H1 (cell line): ENCODE measurements at regions not wholly inside any gene's neighbourhood (a gene's known extent, or its start where the extent isn't known, plus 50 kb on each side); places are given as distances from the start of the nearest gene placed in this dataset.

Experiments
- CTCF ChIA-PET: fragments of 300-600 bp; sonication (Branson Sonifier 250); formaldehyde crosslinking; loops from one replicate; lab custom pipeline; 2021; ENCODE audit not compliant: partially characterized antibody; lab: Charles Lee
- POLR2A ChIA-PET: fragments of 300-600 bp; sonication (Branson Sonifier 250); formaldehyde crosslinking; loops from one replicate; lab custom pipeline; 2021; ENCODE audit warnings: inconsistent platforms; ENCODE audit not compliant: partially characterized antibody; lab: Charles Lee
- DNase-seq, 2 experiments: peaks; one replicate each; pipeline versions ENCODE4 v3.0.0 to v3.0.0-alpha.2; 2010 to 2022; ENCODE audit warnings: low spot score in 2 of 2, low read depth in 1 of 2, mixed read lengths in 1 of 2
- FAIRE-seq: peaks from 2 replicates; lab custom pipeline; 2011; peaks lifted over from hg19 to GRCh38; lab: Jason Lieb, UNC
- H2AFZ ChIP-seq: 2 replicates; pipeline ENCODE4 v1.8.1; 2012; ENCODE audit warnings: low read length, inconsistent platforms
- H2AK5ac ChIP-seq: 2 replicates; pipeline ENCODE4 v1.6.1; 2013; ENCODE audit warnings: low read depth, low read length
- H2BK120ac ChIP-seq: replicated peaks from 2 replicates; pipeline ENCODE3; 2013; ENCODE audit warnings: low read depth, low read length, inconsistent platforms
- H2BK12ac ChIP-seq: 2 replicates; pipeline ENCODE4 v1.6.1; 2013; ENCODE audit warnings: low read depth, low read length
- H2BK15ac ChIP-seq: 2 replicates; pipeline ENCODE4 v1.6.1; 2013; ENCODE audit warnings: low read length
- H2BK20ac ChIP-seq: 2 replicates; pipeline ENCODE4 v1.6.1; 2013; ENCODE audit warnings: low read length
- H2BK5ac ChIP-seq: 2 replicates; pipeline ENCODE4 v1.6.1; 2013; ENCODE audit warnings: low read depth, low read length
- H3K14ac ChIP-seq: 2 replicates; pipeline ENCODE4 v1.6.1; 2013; ENCODE audit warnings: inconsistent platforms; ENCODE audit not compliant: insufficient read length
- H3K18ac ChIP-seq: 2 replicates; pipeline ENCODE4 v1.6.1; 2013; ENCODE audit warnings: low read length; ENCODE audit errors: extremely low read depth
- H3K23ac ChIP-seq: 2 replicates; pipeline ENCODE4 v1.6.1; 2013; ENCODE audit warnings: inconsistent platforms; ENCODE audit not compliant: insufficient read length
- H3K23me2 ChIP-seq: 2 replicates; pipeline ENCODE4 v1.6.1; 2013; ENCODE audit warnings: low read depth, low read length
- H3K27ac ChIP-seq: 2 replicates; pipeline ENCODE4 v1.6.1; 2011; ENCODE audit warnings: low read depth, low read length, inconsistent platforms
- H3K27me3 ChIP-seq, 4 experiments: replicated peaks in 1 of 4; 1 replicate in 1 of 4; 2 replicates in 3 of 4; pipeline versions ENCODE4 v1.6.1 to v1.8.1; 2011 to 2013; ENCODE audit warnings: low read length in 3 of 4, mild to moderate bottlenecking in 3 of 4, inconsistent platforms in 2 of 4, mixed read lengths in 2 of 4, moderate library complexity in 1 of 4; ENCODE audit not compliant: control insufficient read depth in 3 of 4, insufficient read depth in 3 of 4; ENCODE audit errors: extremely low read depth in 1 of 4
- H3K36me3 ChIP-seq, 4 experiments: 2 replicates each; pipeline versions ENCODE4 v1.6.1 to v1.8.1; 2011 to 2013; ENCODE audit warnings: mild to moderate bottlenecking in 4 of 4, low read length in 3 of 4, moderate library complexity in 2 of 4, control low read depth in 1 of 4, inconsistent platforms in 1 of 4; ENCODE audit not compliant: insufficient read depth in 4 of 4, control insufficient read depth in 2 of 4
- H3K4ac ChIP-seq: replicated peaks from 2 replicates; pipeline ENCODE3; 2013; ENCODE audit warnings: low read length, low read depth, mixed read lengths, inconsistent platforms; ENCODE audit not compliant: insufficient read length
- H3K4me1 ChIP-seq, 4 experiments: replicated peaks in 1 of 4; 1 replicate in 1 of 4; 2 replicates in 3 of 4; pipeline versions ENCODE4 v1.6.1 to v1.8.1; 2011 to 2013; ENCODE audit warnings: low read length in 3 of 4, inconsistent platforms in 2 of 4, mixed read lengths in 1 of 4; ENCODE audit not compliant: insufficient read depth in 4 of 4, control insufficient read depth in 3 of 4
- H3K4me2 ChIP-seq, 2 experiments: 2 replicates each; pipeline versions ENCODE4 v1.6.1 to v1.8.1; 2011 to 2013; ENCODE audit warnings: low read depth in 2 of 2, low read length in 2 of 2, control low read depth in 1 of 2, inconsistent platforms in 1 of 2, mild to moderate bottlenecking in 1 of 2; ENCODE audit not compliant: insufficient read depth in 1 of 2
- H3K4me3 ChIP-seq, 4 experiments: fragments of 200-600, 300-600 bp in 1 of 4; sonication (generic), shearing (Covaris generic), sonication (Bioruptor Twin) in 1 of 4; 2 replicates each; pipeline versions ENCODE4 v1.5.1 to v1.8.1; 2011 to 2016; ENCODE audit warnings: low read length in 4 of 4, low read depth in 3 of 4, control low read depth in 2 of 4, inconsistent platforms in 2 of 4, mild to moderate bottlenecking in 2 of 4, mixed read lengths in 1 of 4, moderate library complexity in 1 of 4; ENCODE audit not compliant: insufficient read depth in 2 of 4; ENCODE audit errors: extremely low read depth in 1 of 4
- H3K56ac ChIP-seq: replicated peaks from 2 replicates; pipeline ENCODE3; 2013; ENCODE audit warnings: low read depth, mild to moderate bottlenecking, mixed read lengths, low read length, inconsistent platforms; ENCODE audit not compliant: insufficient read length
- H3K79me1 ChIP-seq: 2 replicates; pipeline ENCODE4 v1.6.1; 2013; ENCODE audit warnings: low read depth, low read length, control low read depth
- H3K79me2 ChIP-seq, 2 experiments: 2 replicates each; pipeline versions ENCODE4 v1.6.1 to v1.8.1; 2012 to 2013; ENCODE audit warnings: low read length in 2 of 2, mild to moderate bottlenecking in 2 of 2, inconsistent platforms in 1 of 2; ENCODE audit not compliant: insufficient read depth in 2 of 2, control insufficient read depth in 1 of 2
- H3K9ac ChIP-seq, 4 experiments: replicated peaks in 1 of 4; 1 replicate in 1 of 4; 2 replicates in 3 of 4; pipeline versions ENCODE4 v1.6.1 to v1.8.1; 2011 to 2013; ENCODE audit warnings: low read depth in 3 of 4, low read length in 3 of 4, control low read depth in 2 of 4, mild to moderate bottlenecking in 2 of 4, moderate library complexity in 2 of 4, inconsistent platforms in 1 of 4; ENCODE audit errors: extremely low read depth in 1 of 4
- H3K9me3 ChIP-seq, 2 experiments: 2 replicates each; pipeline versions ENCODE4 v1.6.1 to v1.8.1; 2012 to 2013; ENCODE audit warnings: mild to moderate bottlenecking in 2 of 2, moderate library complexity in 2 of 2, control low read depth in 1 of 2, inconsistent platforms in 1 of 2, low read depth in 1 of 2, low read length in 1 of 2, mixed read lengths in 1 of 2; ENCODE audit not compliant: insufficient read depth in 2 of 2
- H4K20me1 ChIP-seq, 2 experiments: replicated peaks in 1 of 2; 2 replicates each; pipeline versions ENCODE3 to v1.8.1; 2011 to 2013; ENCODE audit warnings: inconsistent platforms in 2 of 2, low read length in 2 of 2, mild to moderate bottlenecking in 1 of 2; ENCODE audit not compliant: insufficient read depth in 2 of 2, control insufficient read depth in 1 of 2
- H4K5ac ChIP-seq: 2 replicates; pipeline ENCODE4 v1.6.1; 2013; ENCODE audit warnings: low read length, low read depth, mixed read lengths, inconsistent platforms; ENCODE audit not compliant: insufficient read length
- H4K8ac ChIP-seq: 2 replicates; pipeline ENCODE4 v1.8.0; 2013; ENCODE audit warnings: mild to moderate bottlenecking, moderate library complexity, low read length, inconsistent platforms; ENCODE audit not compliant: insufficient read depth; ENCODE audit errors: extremely low read depth
- H4K91ac ChIP-seq: replicated peaks from 2 replicates; pipeline ENCODE3; 2013; ENCODE audit warnings: low read length, mixed read lengths, inconsistent platforms; ENCODE audit not compliant: insufficient read length
- ASH2L ChIP-seq: fragments of 200-600, 300-600 bp; sonication (generic); IDR thresholded peaks from one replicate; pipeline ENCODE4 v1.7.1; 2017; ENCODE audit warnings: low read length
- ATF2 ChIP-seq: IDR thresholded peaks from 2 replicates; pipeline ENCODE4 v1.6.1; 2012; ENCODE audit warnings: low read length, inconsistent platforms
- BCL11A ChIP-seq, 2 experiments: IDR thresholded peaks; one replicate each; pipeline ENCODE4 v1.6.1; 2011; ENCODE audit warnings: low read depth in 2 of 2, low read length in 2 of 2, mild to moderate bottlenecking in 2 of 2
- E2F6 ChIP-seq: IDR thresholded peaks from 2 replicates; pipeline ENCODE4 v1.6.1; 2012; ENCODE audit warnings: inconsistent platforms
- EGR1 ChIP-seq: IDR thresholded peaks from 2 replicates; pipeline ENCODE4 v1.6.1; 2011; ENCODE audit warnings: low read depth, low read length, borderline replicate concordance
- GABPA ChIP-seq: IDR thresholded peaks from 2 replicates; pipeline ENCODE4 v1.6.1; 2011; ENCODE audit warnings: mild to moderate bottlenecking, low read length, moderate library complexity, borderline replicate concordance; ENCODE audit not compliant: insufficient read depth
- NRF1 ChIP-seq: IDR thresholded peaks from 2 replicates; pipeline ENCODE4 v1.6.1; 2011; ENCODE audit warnings: mild to moderate bottlenecking, low read depth, low read length, improper control_type of control experiment
- POLR2AphosphoS5 ChIP-seq: IDR thresholded peaks from 2 replicates; pipeline ENCODE4 v1.6.1; 2011; ENCODE audit warnings: low read depth, low read length
- POU5F1 ChIP-seq: IDR thresholded peaks from 2 replicates; pipeline ENCODE4 v1.6.1; 2011; ENCODE audit warnings: low read depth, mild to moderate bottlenecking, low read length, moderate library complexity
- RBBP5 ChIP-seq: IDR thresholded peaks from 2 replicates; pipeline ENCODE4 v1.7.1; 2012; ENCODE audit warnings: low read depth, mild to moderate bottlenecking, inconsistent platforms, low read length, moderate library complexity, borderline replicate concordance
- TCF12 ChIP-seq: IDR thresholded peaks from 2 replicates; pipeline ENCODE4 v1.6.1; 2011; ENCODE audit warnings: low read depth, mild to moderate bottlenecking, low read length
- WGBS, 2 experiments: shearing (Covaris generic) in 1 of 2; methylation state at CpG; one replicate each; pipeline versions ENCODE4 v1.1.6 to v1.1.7; 2013 to 2015; ENCODE audit warnings: low lambda C conversion rate in 2 of 2, mixed read lengths in 2 of 2, inconsistent platforms in 1 of 2, low coverage in 1 of 2, missing lambda C conversion rate in 1 of 2; ENCODE audit not compliant: insufficient replicate concordance in 2 of 2, insufficient coverage in 1 of 2, insufficient read length in 1 of 2; ENCODE audit errors: extremely low coverage in 1 of 2, missing lambda C conversion rate in 1 of 2; 5-methylcytosine and 5-hydroxymethylcytosine counted together

- Histone ChIP-seq H3K9ac (no peak overlapping the region), H3K14ac (no peak overlapping the region), H2BK5ac (no peak overlapping the region), H4K8ac (no peak overlapping the region), H2BK120ac (no peak overlapping the region), H3K9me3 (no peaks in the 10 kb centered on the region), H3K27ac (no peak overlapping the region), H3K4me3 (no peak overlapping the region), H3K79me1 (no peaks in the 10 kb centered on the region), H3K18ac (no peak overlapping the region), H3K79me2 (no peaks in the 10 kb centered on the region), H3K23me2 (no peaks in the 10 kb centered on the region), H3K4ac (no peak overlapping the region), H4K5ac (no peak overlapping the region), H3K4me2 (no peak overlapping the region), H3K56ac (no peak overlapping the region), H3K27me3 (no peaks in the 10 kb centered on the region), H4K20me1 (no peaks in the 10 kb centered on the region), H3K4me1 (no peaks in the 10 kb centered on the region), H2AFZ (no peak overlapping the region), H3K36me3 (no peaks in the 10 kb centered on the region), H3K23ac (no peak overlapping the region), H2BK20ac (no peak overlapping the region), H2BK12ac (no peak overlapping the region), H2AK5ac (no peak overlapping the region), H4K91ac (no peak overlapping the region), H2BK15ac (no peak overlapping the region)
- FAIRE-seq = no peak
- no peak for DNase-seq
- WGBS, 2 experiments = 89% methylated on average over 23 of the region's 24 CpGs; no CpG with 5 or more reads in 1 of the 2 experiments
- ChIA-PET POLR2A (no interaction called here), CTCF (no interaction called here)
- TF ChIP-seq BCL11A (IDR thresholded peaks at IDR 0.05; ENCODE audit: low read depth in 2 of 2, low read length in 2 of 2) (no peak), E2F6 (no peak), GABPA (no peak), ASH2L (no peak), POU5F1 (no peak), TCF12 (no peak), POLR2AphosphoS5 (no peak), RBBP5 (no peak), NRF1 (no peak), ATF2 (no peak), EGR1 (no peak)
These were observed 86.8 kb downstream of the NSUN2 start for GRCh38 chr5:6545770-6546690.
